Left lobe of liver (tissue), 2 donors: ENCODE measurements at regions not wholly inside any gene's neighbourhood (a gene's known extent, or its start where the extent isn't known, plus 50 kb on each side); places are given as distances from the start of the nearest gene placed in this dataset.
"Not testable (repeated sequence)": the region's sequence is repeated elsewhere in the genome, so short reads cannot be mapped to it uniquely, and the experiment has no call there.

Source experiments
- ATAC-seq: fragments of 200-7000 bp; cut with Tn5 transposase; one replicate; pipeline ENCODE4 v1.9.1; 2020; ENCODE audit warnings: mild to moderate bottlenecking, moderate library complexity
- DNase-seq: peaks from one replicate; pipeline ENCODE4 v3.0.0-alpha.2; 2020; ENCODE audit warnings: low spot score
- donor health status: DM: no; HTN: no; CAD: no; lungs with moderate emphysema.
- donor health status: DM: no; HTN: yes; CAD: no.

- DNase-seq (no peak), ATAC-seq (no peak)
Observed at GRCh38 chr5:106854105-106854687, 816.5 kb downstream of the EFNA5 start.

DNA sequence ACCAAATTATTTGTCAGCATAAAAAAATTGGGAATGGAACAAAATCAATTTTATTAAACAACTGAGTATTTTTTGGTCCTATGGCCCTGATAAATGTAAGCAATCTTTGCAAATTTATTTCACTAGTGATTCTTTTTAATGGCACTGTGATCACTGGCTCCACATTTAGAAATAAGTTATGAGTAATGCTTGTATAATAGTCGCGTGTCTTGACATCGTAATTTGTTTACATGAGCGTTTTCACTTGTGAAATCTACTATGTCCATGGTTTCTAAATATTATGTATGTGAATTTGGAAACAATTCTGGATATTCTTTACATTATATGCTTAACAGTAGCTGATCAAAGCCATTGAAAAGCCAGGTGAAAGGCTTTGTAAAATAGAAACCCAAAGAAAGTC lies 817.5 kb downstream of the EFNA5 start:
- ATAC-seq = no peak
- DNase-seq = no peak

- ATAC-seq (no peak), DNase-seq (no peak)
Observed at GRCh38 chr5:106849266-106849665, 821.5 kb downstream of the EFNA5 start.

- DNase-seq = no peak
- peak; percentile 29 for ATAC-seq
Observed at GRCh38 chr5:106843812-106844416, 826.8 kb downstream of the EFNA5 start.

- ATAC-seq = no peak
- DNase-seq = no peak
Observed at GRCh38 chr5:106833517-106833916, 837.2 kb downstream of the EFNA5 start.

GRCh38 chr5:106827061-106827460 lies 843.7 kb downstream of the EFNA5 start:
- DNase-seq (no peak), ATAC-seq (no peak)

- DNase-seq (no peak), ATAC-seq (no peak)
Observed at GRCh38 chr5:106825374-106825773, 845.4 kb downstream of the EFNA5 start.

DNA sequence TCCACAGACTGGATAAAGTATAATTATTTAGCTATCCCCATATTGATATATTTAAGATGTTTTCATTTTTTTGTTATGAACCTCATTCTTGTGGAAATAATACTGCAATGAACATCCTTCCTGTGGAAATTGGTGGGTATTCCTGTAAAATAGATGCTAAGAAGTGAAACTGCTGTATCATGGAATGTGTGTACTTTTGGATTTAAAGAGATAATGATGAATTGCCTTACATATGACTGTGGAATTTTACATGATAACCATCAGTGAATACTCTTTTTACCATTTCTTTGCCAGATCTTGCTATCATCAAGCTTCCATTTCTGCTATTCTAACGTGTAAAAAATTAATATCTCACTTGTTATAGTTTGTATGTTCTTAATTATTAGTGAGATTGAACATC lies 847.9 kb downstream of the EFNA5 start:
- DNase-seq = no peak
- no peak for ATAC-seq

- ATAC-seq (no peak), DNase-seq (no peak)
Observed at GRCh38 chr5:106818552-106818951, 852.2 kb downstream of the EFNA5 start.

- ATAC-seq (no peak), DNase-seq (no peak)
Observed at GRCh38 chr5:106814961-106815360, 855.8 kb downstream of the EFNA5 start.

GRCh38 chr5:106801554-106801953 lies 869.2 kb downstream of the EFNA5 start:
- no peak for ATAC-seq

DNA sequence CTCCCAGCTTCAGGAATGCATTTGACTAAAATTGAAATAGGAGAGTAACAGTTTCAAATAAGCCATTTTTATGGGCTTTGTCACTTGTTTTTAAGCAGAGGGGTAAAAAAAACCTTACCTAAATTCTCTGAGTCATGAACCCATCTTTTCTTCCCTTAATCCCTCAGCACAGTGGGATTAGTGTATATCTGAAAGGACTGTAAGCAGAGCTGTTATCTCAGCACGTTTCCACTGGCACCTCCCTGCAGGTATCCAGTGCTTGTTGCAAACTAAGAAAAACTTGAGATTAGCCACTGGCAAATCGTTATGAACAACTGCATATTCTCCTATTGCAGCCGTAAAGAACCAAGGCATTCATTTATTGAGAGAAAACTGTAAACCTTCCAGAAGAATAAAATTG lies 872.7 kb downstream of the EFNA5 start:
- ATAC-seq (no peak), DNase-seq (no peak)

More at GRCh38 chr5:106801554-106801953, 869.2 kb downstream of the EFNA5 start:
- no peak for DNase-seq

- ATAC-seq (no peak), DNase-seq (no peak)
Observed at GRCh38 chr5:106796081-106796480, 874.7 kb downstream of the EFNA5 start.

DNA sequence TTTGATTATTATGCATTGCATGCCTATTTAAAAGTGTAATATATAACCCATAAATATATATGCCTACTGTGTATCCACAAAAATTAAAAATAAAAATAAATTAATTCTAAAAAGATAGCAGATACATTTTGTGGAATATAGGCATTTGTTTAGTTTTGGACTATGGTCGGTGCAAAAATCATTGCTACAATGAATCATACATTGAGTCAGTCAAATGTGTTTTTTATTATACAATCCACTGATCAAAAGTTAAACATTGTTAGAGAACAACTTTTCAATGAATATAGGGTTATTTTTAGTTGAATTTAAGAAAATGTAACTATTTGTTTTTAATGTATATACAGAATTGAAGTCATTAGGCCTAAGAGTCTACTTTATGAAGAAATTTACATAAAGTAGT lies 885.9 kb downstream of the EFNA5 start:
- ATAC-seq = no peak
- DNase-seq = no peak

GRCh38 chr5:106780355-106780754 lies 890.4 kb downstream of the EFNA5 start:
- ATAC-seq (no peak), DNase-seq (no peak)

GRCh38 chr5:106776515-106776914 lies 894.2 kb downstream of the EFNA5 start:
- DNase-seq, ATAC-seq: not testable (repeated sequence)

GRCh38 chr5:106768392-106768791 lies 902.3 kb downstream of the EFNA5 start:
- DNase-seq (no peak), ATAC-seq (no peak)

- ATAC-seq (no peak), DNase-seq (no peak)
Observed at GRCh38 chr5:106766916-106767315, 903.8 kb downstream of the EFNA5 start.

DNA sequence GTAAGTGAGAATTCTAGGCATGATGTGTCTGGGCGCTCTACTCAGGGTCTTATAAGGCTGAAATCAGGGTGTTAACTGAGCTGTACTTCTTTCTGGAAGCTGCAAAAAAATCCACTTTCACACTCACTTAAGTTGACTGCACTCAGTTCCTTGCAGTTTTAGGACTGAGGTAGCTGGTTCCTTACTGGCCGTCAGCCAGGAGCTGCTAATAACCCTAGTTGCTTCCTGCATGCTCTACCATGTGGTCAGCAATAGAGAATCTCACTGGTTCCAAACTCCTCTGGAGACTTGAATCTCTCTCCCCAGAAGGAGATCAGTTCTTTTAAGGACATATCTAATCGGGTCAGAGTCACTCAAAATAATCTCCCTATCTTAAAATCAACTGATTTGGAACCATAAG lies 911.2 kb downstream of the EFNA5 start:
- DNase-seq (no peak), ATAC-seq (no peak)

DNA sequence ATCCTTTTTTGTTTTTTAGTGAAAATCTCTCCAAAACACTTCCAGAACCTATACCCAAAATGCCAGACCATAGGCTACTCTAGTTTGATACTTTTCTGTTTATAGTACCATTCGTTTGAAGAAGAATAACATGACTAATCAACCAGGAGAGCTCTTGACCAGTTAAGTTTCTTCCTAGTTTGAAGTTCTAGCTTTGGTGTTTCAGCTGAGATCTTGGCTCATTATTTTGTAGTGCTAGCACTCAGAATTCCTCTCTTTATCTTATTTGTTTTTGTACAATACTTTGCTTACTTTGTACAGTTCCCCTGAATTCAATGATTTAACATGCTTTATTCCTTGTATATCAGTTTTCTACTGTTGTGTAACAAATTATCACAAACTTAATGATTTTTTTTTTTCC lies 911.6 kb downstream of the EFNA5 start:
- no peak for DNase-seq
- ATAC-seq = no peak

DNA sequence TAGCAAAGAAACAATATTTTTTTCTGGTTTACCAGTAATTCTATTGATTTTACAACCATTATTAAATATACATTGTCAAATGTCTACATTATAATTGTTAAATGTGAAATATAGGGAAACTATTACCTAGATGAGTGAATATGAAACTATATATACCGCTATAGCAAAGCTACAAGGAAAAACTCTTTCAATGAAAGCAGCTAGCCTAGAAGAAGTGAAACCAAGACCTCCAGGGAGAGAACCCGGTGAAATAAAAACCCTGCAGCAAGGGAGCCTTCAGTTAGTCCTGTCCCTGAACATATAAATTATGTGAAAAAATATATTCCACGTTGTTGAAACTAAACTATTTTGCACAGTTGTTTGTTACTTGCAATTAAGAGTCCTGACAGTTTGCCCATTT lies 913.1 kb downstream of the EFNA5 start:
- no peak for ATAC-seq
- DNase-seq = no peak

GRCh38 chr5:106755789-106756188 lies 914.9 kb downstream of the EFNA5 start:
- DNase-seq (no peak), ATAC-seq (no peak)

DNA sequence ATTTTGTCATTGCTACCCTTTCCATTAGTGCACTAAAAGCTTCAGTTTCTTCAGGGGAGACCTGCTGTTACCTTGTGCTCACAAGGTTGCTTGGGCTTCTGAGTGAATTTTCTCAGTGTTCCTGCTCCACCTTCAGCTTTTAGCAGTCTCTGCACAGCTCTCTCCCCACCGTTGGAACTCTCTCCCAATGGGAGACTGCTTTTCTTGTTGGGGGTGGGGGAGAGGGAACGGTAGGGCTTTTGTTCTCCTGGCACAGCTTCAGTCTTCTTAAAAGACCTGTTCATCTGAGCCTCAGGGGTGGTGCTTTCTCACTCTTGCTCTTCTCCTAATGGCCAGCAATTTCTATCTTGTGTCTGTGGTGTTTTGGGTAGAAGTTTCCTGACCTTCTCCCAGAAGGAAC lies 915.7 kb downstream of the EFNA5 start:
- DNase-seq (no peak), ATAC-seq (no peak)
